ENCODE measurements at regions not wholly inside any gene's neighbourhood (a gene's known extent, or its start where the extent isn't known, plus 50 kb on each side); places are given as distances from the start of the nearest gene placed in this dataset.

- no peak for DNase-seq
Measured at GRCh38 chr9:78606001-78606379, 309.1 kb downstream of the PSAT1 start.

- no peak for DNase-seq
Measured at GRCh38 chr9:78607853-78608252, 310.9 kb downstream of the PSAT1 start.

- DNase-seq: no peak
Measured at GRCh38 chr9:78609450-78609849, 312.5 kb downstream of the PSAT1 start.

GRCh38 chr9:78612091-78612490, 315.2 kb downstream of the PSAT1 start:
- no peak for DNase-seq

GRCh38 chr9:78613006-78613405, 316.1 kb downstream of the PSAT1 start:
- DNase-seq: no peak

GRCh38 chr9:78614892-78615291, 318.0 kb downstream of the PSAT1 start:
- DNase-seq: no peak

DNA sequence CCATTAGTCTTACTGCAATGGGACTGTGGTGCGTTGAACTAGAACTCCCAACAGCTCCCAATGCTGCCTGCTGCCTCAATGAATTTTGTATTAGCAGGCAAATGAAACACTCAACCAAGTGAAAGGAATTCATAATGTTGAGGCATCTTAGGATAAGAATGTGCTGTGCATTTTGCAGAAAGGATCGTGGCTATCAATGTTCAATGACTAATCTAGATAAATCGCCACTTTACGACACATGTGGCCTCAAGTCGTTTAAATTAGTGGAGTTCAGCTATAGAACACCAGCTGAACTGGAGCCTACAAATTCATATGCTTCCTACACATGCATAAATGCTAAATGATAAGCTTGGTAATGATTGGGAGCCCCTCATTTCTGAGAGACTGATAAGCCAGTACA, 318.4 kb downstream of the PSAT1 start:
- no peak for DNase-seq

- DNase-seq: no peak
Measured at GRCh38 chr9:78618735-78619134, 321.8 kb downstream of the PSAT1 start.

- no peak for DNase-seq
Measured at GRCh38 chr9:78620303-78620702, 323.4 kb downstream of the PSAT1 start.

DNA sequence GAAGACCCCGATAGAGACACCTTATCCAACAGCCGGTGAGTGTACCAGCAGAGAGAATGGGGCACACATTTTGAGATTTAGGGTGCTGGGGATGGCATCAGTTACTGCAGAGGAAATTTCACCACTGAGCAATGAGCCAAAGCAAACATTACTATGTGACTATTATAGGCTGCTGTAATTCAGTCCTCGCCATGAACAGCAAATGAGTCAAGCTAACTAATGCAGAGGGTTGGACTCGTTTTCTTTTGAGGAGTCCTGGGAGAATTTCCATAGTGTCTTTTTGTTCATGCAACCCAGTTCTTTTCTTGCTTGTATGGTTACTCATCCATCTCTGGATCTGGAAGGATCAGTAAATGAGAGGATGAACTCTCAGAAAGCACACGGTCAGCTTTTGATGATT, 323.8 kb downstream of the PSAT1 start:
- no peak for DNase-seq

DNA sequence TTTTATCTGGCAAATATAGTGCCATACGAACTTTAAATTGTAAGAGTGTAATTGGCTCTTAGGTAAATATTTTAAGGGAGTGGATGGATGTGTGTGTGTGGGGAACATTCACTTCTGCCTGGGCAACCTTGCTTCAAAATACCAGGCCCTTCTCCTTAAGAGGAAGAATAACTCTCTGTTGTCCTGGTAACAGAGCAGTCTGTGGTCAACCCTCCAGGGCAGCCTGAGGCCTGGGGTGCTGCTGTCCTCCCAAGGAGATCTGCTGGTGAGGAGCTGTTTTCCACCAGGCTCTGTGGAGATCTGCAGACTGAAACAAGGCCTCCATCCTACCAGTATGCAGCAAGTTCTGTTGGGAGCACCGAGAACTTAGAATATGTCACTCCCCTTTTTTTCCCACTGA, 325.2 kb downstream of the PSAT1 start:
- DNase-seq: no peak

- no peak for DNase-seq
Measured at GRCh38 chr9:78626971-78627370, 330.0 kb downstream of the PSAT1 start.

GRCh38 chr9:78630966-78631365, 334.0 kb downstream of the PSAT1 start:
- no peak for DNase-seq

DNA sequence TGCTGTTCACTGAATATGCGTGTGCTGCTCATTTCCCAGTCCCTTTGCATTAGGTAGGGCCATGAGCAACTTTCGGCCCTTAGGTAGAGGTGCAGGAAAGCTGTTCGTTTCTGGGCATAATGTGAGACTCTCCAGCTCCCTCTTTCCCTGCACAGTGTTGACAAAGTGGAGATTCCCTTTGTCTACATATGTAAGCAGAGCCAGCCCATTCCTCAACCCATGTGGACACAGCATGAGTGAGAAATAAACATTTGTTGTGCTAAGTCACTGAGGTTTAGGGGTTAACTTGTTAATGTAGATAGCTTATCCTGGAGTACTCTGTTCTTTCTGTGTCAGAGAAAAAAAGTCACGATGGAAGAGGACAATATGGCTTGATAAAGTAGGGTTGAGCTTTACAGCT, 343.8 kb downstream of the PSAT1 start:
- DNase-seq: no peak

GRCh38 chr9:78644359-78644758, 347.4 kb downstream of the PSAT1 start:
- DNase-seq: no peak

GRCh38 chr9:78654324-78654723, 357.4 kb downstream of the PSAT1 start:
- no peak for DNase-seq

GRCh38 chr9:78663369-78663768, 366.4 kb downstream of the PSAT1 start:
- no peak for DNase-seq

GRCh38 chr9:78664370-78664769, 367.4 kb downstream of the PSAT1 start:
- DNase-seq: no peak

DNA sequence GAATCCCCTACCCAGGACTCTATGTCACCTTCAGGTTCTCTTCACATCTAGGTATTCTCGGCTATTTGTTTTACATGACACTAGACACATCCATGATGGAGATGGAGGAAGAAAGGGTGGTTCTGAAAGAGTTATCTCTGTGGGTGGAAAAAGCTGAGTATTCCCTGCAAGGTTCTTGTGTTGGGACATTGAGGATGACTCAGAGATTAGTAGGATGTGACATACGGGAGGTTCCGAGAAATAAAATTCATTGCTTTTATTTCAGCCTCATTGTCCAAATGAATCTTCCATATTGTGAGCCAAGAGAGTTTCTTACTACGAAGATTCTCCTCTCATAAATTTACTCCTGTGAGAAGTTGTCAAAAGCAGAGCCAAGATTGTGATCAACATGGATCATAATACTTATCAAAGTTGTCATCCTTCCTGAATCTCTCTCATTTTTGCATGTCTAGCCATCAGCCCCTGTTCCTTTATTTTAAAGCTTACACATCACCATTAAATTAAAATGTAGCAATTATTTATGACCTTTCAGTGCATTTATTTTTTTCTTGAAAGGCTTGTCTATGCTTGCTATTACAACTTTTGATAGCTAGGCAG, 370.0 kb downstream of the PSAT1 start:
- DNase-seq: no peak

- DNase-seq: no peak
Measured at GRCh38 chr9:78668148-78668832, 371.4 kb downstream of the PSAT1 start.

DNA sequence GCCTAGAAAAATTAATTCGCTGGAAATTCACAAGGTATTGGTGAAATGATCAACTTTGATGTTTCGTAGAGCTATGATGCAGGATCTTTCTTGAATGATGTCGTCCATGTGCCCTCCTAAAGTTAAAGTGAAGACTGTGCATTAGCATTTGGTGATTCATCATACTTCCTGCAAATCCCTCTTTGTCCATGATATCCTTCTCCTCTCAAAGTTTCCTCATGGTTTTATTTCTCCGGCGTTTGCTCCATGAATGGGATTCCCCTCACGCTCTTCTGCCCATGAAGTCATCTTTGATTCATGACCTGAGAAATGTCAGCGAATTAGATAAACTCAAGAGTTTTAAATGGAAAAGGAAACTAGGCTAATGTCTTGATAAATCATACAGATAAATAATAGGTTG, 372.7 kb downstream of the PSAT1 start:
- no peak for DNase-seq

DNA sequence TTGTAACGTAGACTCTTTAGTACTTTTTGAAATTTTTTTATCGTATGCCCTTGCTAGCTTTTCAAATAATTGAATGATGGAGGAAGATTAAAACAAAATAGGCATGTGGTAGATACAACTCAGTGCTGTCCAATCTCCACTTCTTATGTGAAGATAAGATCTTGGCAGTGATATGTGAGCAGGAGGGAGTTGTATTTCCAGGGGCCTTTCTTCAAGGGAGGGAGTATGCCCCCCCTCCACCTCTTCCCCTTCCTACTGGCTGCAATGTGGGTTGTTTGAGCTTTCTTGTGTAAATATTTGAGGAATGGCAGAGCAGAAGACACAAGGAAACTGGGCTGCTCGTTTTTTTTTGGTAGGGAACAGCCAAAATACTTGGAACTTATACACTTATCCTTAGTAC, 374.9 kb downstream of the PSAT1 start:
- DNase-seq: no peak

- DNase-seq: no peak
Measured at GRCh38 chr9:78674874-78675273, 377.9 kb downstream of the PSAT1 start.

- DNase-seq: no peak
Measured at GRCh38 chr9:78676009-78676408, 379.1 kb downstream of the PSAT1 start.

DNA sequence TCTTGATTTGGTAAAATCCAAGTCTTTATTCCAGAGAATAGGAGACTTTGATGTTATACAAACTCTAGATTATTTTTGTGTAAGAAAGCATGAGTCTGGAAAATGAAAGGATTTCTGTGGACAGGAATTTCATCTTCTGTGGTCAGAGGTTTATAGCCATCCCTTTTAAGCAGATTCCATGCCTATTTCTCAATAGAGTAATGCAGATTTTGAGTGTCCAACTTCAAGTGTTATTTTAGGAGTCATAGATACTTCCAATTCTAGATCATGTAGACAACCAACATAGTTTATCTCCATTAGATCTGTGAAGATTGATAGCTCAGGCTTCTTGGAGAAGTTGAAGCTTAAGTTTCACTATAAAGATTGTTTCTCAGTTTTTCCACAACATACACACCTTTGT, 379.7 kb downstream of the PSAT1 start:
- DNase-seq: no peak

All from RPMI8226 (cell line).